ENCODE measurements at regions not wholly inside any gene's neighbourhood (a gene's known extent, or its start where the extent isn't known, plus 50 kb on each side); places are given as distances from the start of the nearest gene placed in this dataset.

DNA sequence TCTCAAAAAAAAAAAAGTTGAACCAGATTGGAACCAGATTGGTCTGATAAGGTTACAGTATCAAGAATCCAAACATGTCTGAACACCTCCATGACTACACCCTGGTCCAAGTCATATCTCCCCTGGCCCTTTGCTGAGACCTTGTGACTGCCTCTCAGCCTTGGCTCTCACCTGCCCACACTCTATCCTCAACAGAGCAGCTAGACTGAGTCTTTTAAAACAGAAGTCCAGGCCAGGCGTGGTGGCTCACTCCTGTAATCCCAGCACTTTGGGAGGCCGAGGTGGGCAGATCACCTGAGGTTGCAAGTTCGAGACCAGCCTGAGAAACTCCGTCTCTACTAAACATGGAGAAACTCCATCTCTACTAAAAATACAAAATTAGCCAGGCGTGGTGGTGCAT is 91.7 kb downstream of the AIPL1 start:
- ATAC-seq = no peak
- CTCF ChIA-PET = no interaction called here
- Mint-ChIP-seq H3K36me3 (no peaks in the 10 kb centered on the region), H3K27me3 (ENCODE audit: low read depth) (no peaks in the 10 kb centered on the region; the same call in none of the 2 replicates), H3K9me3 (no peaks in the 10 kb centered on the region), H3K27ac (no peak overlapping the region), H3K4me1 (no peaks in the 10 kb centered on the region), H3K4me3 (no peak overlapping the region)
- TF ChIP-seq NR2C2 (CRISPR knock-in tag; IDR thresholded peaks at IDR 0.05) (no peak), RELA (CRISPR knock-in tag; IDR thresholded peaks at IDR 0.05; ENCODE audit: borderline replicate concordance) (no peak), OVOL2 (CRISPR knock-in tag; IDR thresholded peaks at IDR 0.05; ENCODE audit: borderline replicate concordance) (no peak), TP53 (CRISPR knock-in tag; IDR thresholded peaks at IDR 0.05) (no peak), TEAD1 (CRISPR knock-in tag; IDR thresholded peaks at IDR 0.05) (no peak), MXD4 (CRISPR knock-in tag; IDR thresholded peaks at IDR 0.05; ENCODE audit: borderline replicate concordance) (no peak), IRF2 (CRISPR knock-in tag; IDR thresholded peaks at IDR 0.05; ENCODE audit: borderline replicate concordance, low read depth) (no peak), ZBTB21 (CRISPR knock-in tag; IDR thresholded peaks at IDR 0.05; ENCODE audit: borderline replicate concordance) (no peak)
- TF ChIP-seq, protein P1, sequence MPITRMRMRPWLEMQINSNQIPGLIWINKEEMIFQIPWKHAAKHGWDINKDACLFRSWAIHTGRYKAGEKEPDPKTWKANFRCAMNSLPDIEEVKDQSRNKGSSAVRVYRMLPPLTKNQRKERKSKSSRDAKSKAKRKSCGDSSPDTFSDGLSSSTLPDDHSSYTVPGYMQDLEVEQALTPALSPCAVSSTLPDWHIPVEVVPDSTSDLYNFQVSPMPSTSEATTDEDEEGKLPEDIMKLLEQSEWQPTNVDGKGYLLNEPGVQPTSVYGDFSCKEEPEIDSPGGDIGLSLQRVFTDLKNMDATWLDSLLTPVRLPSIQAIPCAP (CRISPR knock-in tag; IDR thresholded peaks at IDR 0.05) = no peak
- TF ChIP-seq, protein P2, sequence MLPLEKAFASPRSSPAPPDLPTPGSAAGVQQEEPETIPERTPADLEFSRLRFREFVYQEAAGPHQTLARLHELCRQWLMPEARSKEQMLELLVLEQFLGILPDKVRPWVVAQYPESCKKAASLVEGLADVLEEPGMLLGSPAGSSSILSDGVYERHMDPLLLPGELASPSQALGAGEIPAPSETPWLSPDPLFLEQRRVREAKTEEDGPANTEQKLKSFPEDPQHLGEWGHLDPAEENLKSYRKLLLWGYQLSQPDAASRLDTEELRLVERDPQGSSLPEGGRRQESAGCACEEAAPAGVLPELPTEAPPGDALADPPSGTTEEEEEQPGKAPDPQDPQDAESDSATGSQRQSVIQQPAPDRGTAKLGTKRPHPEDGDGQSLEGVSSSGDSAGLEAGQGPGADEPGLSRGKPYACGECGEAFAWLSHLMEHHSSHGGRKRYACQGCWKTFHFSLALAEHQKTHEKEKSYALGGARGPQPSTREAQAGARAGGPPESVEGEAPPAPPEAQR (CRISPR knock-in tag; IDR thresholded peaks at IDR 0.05) = no peak
- TF ChIP-seq, protein P3, sequence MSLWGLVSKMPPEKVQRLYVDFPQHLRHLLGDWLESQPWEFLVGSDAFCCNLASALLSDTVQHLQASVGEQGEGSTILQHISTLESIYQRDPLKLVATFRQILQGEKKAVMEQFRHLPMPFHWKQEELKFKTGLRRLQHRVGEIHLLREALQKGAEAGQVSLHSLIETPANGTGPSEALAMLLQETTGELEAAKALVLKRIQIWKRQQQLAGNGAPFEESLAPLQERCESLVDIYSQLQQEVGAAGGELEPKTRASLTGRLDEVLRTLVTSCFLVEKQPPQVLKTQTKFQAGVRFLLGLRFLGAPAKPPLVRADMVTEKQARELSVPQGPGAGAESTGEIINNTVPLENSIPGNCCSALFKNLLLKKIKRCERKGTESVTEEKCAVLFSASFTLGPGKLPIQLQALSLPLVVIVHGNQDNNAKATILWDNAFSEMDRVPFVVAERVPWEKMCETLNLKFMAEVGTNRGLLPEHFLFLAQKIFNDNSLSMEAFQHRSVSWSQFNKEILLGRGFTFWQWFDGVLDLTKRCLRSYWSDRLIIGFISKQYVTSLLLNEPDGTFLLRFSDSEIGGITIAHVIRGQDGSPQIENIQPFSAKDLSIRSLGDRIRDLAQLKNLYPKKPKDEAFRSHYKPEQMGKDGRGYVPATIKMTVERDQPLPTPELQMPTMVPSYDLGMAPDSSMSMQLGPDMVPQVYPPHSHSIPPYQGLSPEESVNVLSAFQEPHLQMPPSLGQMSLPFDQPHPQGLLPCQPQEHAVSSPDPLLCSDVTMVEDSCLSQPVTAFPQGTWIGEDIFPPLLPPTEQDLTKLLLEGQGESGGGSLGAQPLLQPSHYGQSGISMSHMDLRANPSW (CRISPR knock-in tag; conservative IDR thresholded peaks at IDR 0.05; ENCODE audit: low read depth) = no peak
- POLR2A ChIA-PET = no interaction called here
- DNase-seq (ENCODE audit: low spot score) = no peak

DNA sequence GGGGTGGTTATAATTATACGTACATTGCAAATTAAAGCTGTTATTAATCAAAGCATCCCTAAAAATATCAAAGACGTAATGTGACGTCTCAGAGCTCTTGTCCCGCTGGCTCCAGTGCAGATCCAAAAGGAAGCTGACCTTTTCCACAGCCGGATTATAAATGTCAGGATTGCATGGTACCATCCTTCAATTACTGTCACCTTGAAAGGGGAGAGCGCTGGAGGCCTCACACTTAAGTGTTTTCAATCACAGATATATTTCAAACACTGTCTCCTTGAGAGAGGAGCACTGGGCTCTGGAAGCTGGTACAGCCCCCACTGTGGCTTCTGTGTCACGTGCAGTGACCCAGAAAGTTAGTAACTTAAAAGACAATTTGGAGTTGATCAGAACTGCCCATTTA is 94.2 kb downstream of the AIPL1 start:
- ChIA-PET POLR2A (interaction anchor here (0.7 kb wide), 1 partner anchor 1083 kb away, joined by 4 read pairs; no protein-coding TSS in a partner anchor), CTCF (no interaction called here)
- DNase-seq (ENCODE audit: low spot score) = no peak
- no peak overlapping the region for H3K4me3 Mint-ChIP-seq
- no peak for ATAC-seq
- no peak overlapping the region for H3K27ac Mint-ChIP-seq
- no peaks in the 10 kb centered on the region for H3K4me1 Mint-ChIP-seq
- H3K27me3 Mint-ChIP-seq (ENCODE audit: low read depth) = no peaks in the 10 kb centered on the region; the same call in 1 of the 2 replicates
- H3K36me3 Mint-ChIP-seq = no peaks in the 10 kb centered on the region
- H3K9me3 Mint-ChIP-seq = no peaks in the 10 kb centered on the region
- TF ChIP-seq ZNF138 (CRISPR knock-in tag; conservative IDR thresholded peaks at IDR 0.05) (no peak), GTF2I (CRISPR knock-in tag; conservative IDR thresholded peaks at IDR 0.05) (no peak), FOXK1 (CRISPR knock-in tag; IDR thresholded peaks at IDR 0.05) (no peak), ATF2 (CRISPR knock-in tag; IDR thresholded peaks at IDR 0.05; ENCODE audit: borderline replicate concordance, low read depth) (no peak), FOXP1 (CRISPR knock-in tag; IDR thresholded peaks at IDR 0.05; ENCODE audit: borderline replicate concordance) (no peak), NFE2L1 (CRISPR knock-in tag; IDR thresholded peaks at IDR 0.05) (no peak), CTCF (IDR thresholded peaks at IDR 0.05) (no peak), TEAD1 (CRISPR knock-in tag; IDR thresholded peaks at IDR 0.05) (no peak), ZNF121 (CRISPR knock-in tag; IDR thresholded peaks at IDR 0.05) (no peak)
- TF ChIP-seq, protein P4, sequence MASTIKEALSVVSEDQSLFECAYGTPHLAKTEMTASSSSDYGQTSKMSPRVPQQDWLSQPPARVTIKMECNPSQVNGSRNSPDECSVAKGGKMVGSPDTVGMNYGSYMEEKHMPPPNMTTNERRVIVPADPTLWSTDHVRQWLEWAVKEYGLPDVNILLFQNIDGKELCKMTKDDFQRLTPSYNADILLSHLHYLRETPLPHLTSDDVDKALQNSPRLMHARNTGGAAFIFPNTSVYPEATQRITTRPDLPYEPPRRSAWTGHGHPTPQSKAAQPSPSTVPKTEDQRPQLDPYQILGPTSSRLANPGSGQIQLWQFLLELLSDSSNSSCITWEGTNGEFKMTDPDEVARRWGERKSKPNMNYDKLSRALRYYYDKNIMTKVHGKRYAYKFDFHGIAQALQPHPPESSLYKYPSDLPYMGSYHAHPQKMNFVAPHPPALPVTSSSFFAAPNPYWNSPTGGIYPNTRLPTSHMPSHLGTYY (CRISPR knock-in tag; IDR thresholded peaks at IDR 0.05) = no peak
- TF ChIP-seq, protein P5, sequence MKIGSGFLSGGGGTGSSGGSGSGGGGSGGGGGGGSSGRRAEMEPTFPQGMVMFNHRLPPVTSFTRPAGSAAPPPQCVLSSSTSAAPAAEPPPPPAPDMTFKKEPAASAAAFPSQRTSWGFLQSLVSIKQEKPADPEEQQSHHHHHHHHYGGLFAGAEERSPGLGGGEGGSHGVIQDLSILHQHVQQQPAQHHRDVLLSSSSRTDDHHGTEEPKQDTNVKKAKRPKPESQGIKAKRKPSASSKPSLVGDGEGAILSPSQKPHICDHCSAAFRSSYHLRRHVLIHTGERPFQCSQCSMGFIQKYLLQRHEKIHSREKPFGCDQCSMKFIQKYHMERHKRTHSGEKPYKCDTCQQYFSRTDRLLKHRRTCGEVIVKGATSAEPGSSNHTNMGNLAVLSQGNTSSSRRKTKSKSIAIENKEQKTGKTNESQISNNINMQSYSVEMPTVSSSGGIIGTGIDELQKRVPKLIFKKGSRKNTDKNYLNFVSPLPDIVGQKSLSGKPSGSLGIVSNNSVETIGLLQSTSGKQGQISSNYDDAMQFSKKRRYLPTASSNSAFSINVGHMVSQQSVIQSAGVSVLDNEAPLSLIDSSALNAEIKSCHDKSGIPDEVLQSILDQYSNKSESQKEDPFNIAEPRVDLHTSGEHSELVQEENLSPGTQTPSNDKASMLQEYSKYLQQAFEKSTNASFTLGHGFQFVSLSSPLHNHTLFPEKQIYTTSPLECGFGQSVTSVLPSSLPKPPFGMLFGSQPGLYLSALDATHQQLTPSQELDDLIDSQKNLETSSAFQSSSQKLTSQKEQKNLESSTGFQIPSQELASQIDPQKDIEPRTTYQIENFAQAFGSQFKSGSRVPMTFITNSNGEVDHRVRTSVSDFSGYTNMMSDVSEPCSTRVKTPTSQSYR (CRISPR knock-in tag; IDR thresholded peaks at IDR 0.05) = no peak
